DND-41 (cell line): ENCODE measurements at regions not wholly inside any gene's neighbourhood (a gene's known extent, or its start where the extent isn't known, plus 50 kb on each side); places are given as distances from the start of the nearest gene placed in this dataset.
"Not testable (repeated sequence)": the region's sequence is repeated elsewhere in the genome, so short reads cannot be mapped to it uniquely, and the experiment has no call there.

Experiments used
- ATAC-seq: fragments of 200-7000 bp; cut with Tn5 transposase; 3 replicates; pipeline ENCODE4 v1.9.1; 2021; ENCODE audit warnings: low read depth; ENCODE audit not compliant: insufficient read depth
- DNase-seq: peaks from one replicate; pipeline ENCODE4 v3.0.0-alpha.2; 2020
- H2AFZ ChIP-seq: 2 replicates; pipeline ENCODE4 v1.6.0; 2012; ENCODE audit warnings: low read depth, low read length
- H3K27ac ChIP-seq: 2 replicates; pipeline ENCODE4 v1.5.1; 2012; ENCODE audit warnings: low read length, inconsistent platforms
- H3K27me3 ChIP-seq: fragments of 200-600 bp; sonication (generic); 2 replicates; pipeline ENCODE4 v1.6.0; 2012; ENCODE audit warnings: low read length, mild to moderate bottlenecking, inconsistent platforms; ENCODE audit not compliant: insufficient read depth, poor library complexity
- H3K36me3 ChIP-seq: 2 replicates; pipeline ENCODE4 v1.5.1; 2012; ENCODE audit warnings: low read length, inconsistent platforms; ENCODE audit not compliant: insufficient read depth
- H3K4me1 ChIP-seq: 2 replicates; pipeline ENCODE4 v1.5.1; 2012; ENCODE audit warnings: mild to moderate bottlenecking, low read length; ENCODE audit not compliant: insufficient read depth
- H3K4me2 ChIP-seq: 2 replicates; pipeline ENCODE4 v1.6.0; 2012; ENCODE audit warnings: mild to moderate bottlenecking, moderate library complexity, low read length, inconsistent platforms; ENCODE audit not compliant: insufficient read depth
- H3K4me3 ChIP-seq, 2 experiments: fragments of 200-600 bp in 1 of 2; shearing (Covaris generic) in 1 of 2; 2 replicates each; pipeline ENCODE4 v1.5.1; 2012 to 2016; ENCODE audit warnings: inconsistent platforms in 2 of 2, low read length in 2 of 2, mild to moderate bottlenecking in 2 of 2, low read depth in 1 of 2, moderate library complexity in 1 of 2
- H3K79me2 ChIP-seq: 2 replicates; pipeline ENCODE4 v1.6.0; 2012; ENCODE audit warnings: low read length, inconsistent platforms; ENCODE audit not compliant: insufficient read depth
- H3K9ac ChIP-seq: 2 replicates; pipeline ENCODE4 v1.6.0; 2012; ENCODE audit warnings: low read depth, mild to moderate bottlenecking, inconsistent platforms, low read length, moderate library complexity
- H3K9me3 ChIP-seq: 2 replicates; pipeline ENCODE4 v1.5.1; 2012; ENCODE audit warnings: low read length, moderate library complexity, mild to moderate bottlenecking, inconsistent platforms; ENCODE audit not compliant: insufficient read depth, severe bottlenecking
- H4K20me1 ChIP-seq: 2 replicates; pipeline ENCODE4 v1.6.0; 2012; ENCODE audit warnings: low read length; ENCODE audit not compliant: insufficient read depth
- CTCF ChIP-seq: IDR thresholded peaks from 2 replicates; pipeline ENCODE4 v1.5.1; 2012; ENCODE audit warnings: borderline replicate concordance, low read length, moderate library complexity, mild to moderate bottlenecking; ENCODE audit not compliant: poor library complexity, severe bottlenecking; ENCODE audit errors: extremely low read depth
- EZH2 ChIP-seq: IDR thresholded peaks from 3 replicates; pipeline ENCODE4 v1.6.1; 2012; ENCODE audit warnings: borderline replicate concordance, low read depth, mild to moderate bottlenecking, moderate library complexity, low read length, inconsistent platforms; ENCODE audit not compliant: severe bottlenecking

GRCh38 chr6:134806180-134806798 is 143.6 kb downstream of the ALDH8A1 start:
- no peaks in the 10 kb centered on the region for H3K4me1 ChIP-seq
- no peaks in the 10 kb centered on the region for H3K79me2 ChIP-seq
- H3K9ac ChIP-seq, result no peak overlapping the region
- H4K20me1 ChIP-seq, result no peaks in the 10 kb centered on the region
- H2AFZ ChIP-seq, result no peak overlapping the region
- no peak for TF ChIP-seq EZH2
- no peak for TF ChIP-seq CTCF
- H3K4me2 ChIP-seq, result no peak overlapping the region
- no peaks in the 10 kb centered on the region for H3K9me3 ChIP-seq
- no peak overlapping the region for H3K27ac ChIP-seq
- ATAC-seq (no peak), DNase-seq (no peak)
- H3K36me3 ChIP-seq, result no peaks in the 10 kb centered on the region
- peaks cover 7% of the 10 kb centered on the region for H3K27me3 ChIP-seq
- no peak overlapping the region for H3K4me3 ChIP-seq

DNA sequence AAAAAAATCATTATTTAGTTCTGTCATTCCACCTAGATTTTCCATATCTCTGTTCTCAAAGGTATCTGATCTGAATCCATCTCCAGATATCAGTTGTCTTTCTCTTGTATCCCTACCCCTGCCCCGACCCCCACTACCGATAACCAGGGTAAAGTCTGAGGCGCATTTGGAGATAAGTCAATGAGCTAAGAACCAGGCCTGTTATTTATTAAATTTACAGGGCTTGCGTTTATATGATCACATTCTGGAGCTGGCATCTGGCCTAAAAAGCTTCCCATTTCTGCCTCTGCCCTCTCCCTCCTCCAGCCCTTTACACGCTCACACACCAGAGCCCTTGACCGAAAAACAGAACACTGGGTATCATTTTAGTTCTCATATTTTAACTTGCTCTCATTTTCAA is 144.7 kb downstream of the ALDH8A1 start:
- no peak for ATAC-seq
- TF ChIP-seq EZH2 (no peak), CTCF (no peak)
- Histone ChIP-seq H3K27ac (no peak overlapping the region), H3K4me2 (no peak overlapping the region), H3K36me3 (no peaks in the 10 kb centered on the region), H3K9ac (no peak overlapping the region), H3K27me3 (peaks cover 3% of the 10 kb centered on the region), H3K4me1 (no peaks in the 10 kb centered on the region), H4K20me1 (no peaks in the 10 kb centered on the region), H3K9me3 (no peaks in the 10 kb centered on the region), H3K4me3 (no peak overlapping the region), H2AFZ (no peak overlapping the region), H3K79me2 (no peaks in the 10 kb centered on the region)
- DNase-seq, result no peak

GRCh38 chr6:134804311-134804710 is 145.6 kb downstream of the ALDH8A1 start:
- H3K27ac ChIP-seq, H3K79me2 ChIP-seq, H2AFZ ChIP-seq, H3K9me3 ChIP-seq, DNase-seq, H4K20me1 ChIP-seq, H3K27me3 ChIP-seq, H3K4me1 ChIP-seq, H3K9ac ChIP-seq, H3K36me3 ChIP-seq, H3K4me2 ChIP-seq, ATAC-seq, H3K4me3 ChIP-seq: not testable (repeated sequence)

DNA sequence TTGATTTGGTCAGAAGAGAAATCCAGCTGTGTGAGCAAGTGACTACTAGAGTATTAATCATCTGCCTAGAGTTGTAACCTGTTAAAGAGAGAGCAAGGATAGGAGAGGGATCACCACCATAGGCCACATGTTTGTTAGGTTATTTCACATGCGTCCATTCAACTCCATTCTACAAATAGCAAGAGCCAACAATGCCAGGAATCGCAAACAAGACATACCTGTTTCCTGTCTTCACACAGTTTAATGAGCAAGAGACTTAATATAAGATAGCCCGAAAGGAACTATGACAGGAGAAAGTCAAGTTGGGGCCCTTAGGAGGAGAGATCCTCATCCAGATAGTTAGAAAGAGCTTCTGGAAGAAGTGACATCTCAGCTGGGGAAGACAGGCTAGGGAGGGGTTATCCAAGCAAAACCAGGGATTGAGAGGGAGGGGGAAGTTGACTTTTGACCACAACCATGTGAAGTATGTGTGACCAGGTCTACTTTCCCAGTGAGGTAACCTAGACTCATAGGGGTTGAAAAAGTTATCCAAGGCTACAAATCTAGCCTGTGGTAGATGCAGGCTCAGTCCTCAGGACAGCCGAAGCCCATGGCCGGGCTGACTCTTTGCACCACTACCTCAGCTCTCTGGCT is 147.4 kb downstream of the ALDH8A1 start:
- H3K36me3 ChIP-seq, result no peaks in the 10 kb centered on the region
- no peak overlapping the region for H3K4me3 ChIP-seq
- H3K4me2 ChIP-seq, result no peak overlapping the region
- H3K9me3 ChIP-seq, result no peaks in the 10 kb centered on the region
- ATAC-seq (no peak), DNase-seq (no peak)
- no peaks in the 10 kb centered on the region for H4K20me1 ChIP-seq
- no peaks in the 10 kb centered on the region for H3K4me1 ChIP-seq
- H3K27me3 ChIP-seq, result peaks cover 2% of the 10 kb centered on the region
- no peak overlapping the region for H2AFZ ChIP-seq
- H3K27ac ChIP-seq, result no peak overlapping the region
- TF ChIP-seq EZH2 (no peak), CTCF (no peak)
- no peaks in the 10 kb centered on the region for H3K79me2 ChIP-seq
- no peak overlapping the region for H3K9ac ChIP-seq
